GM12891 (cell line): ENCODE measurements at regions not wholly inside any gene's neighbourhood (a gene's known extent, or its start where the extent isn't known, plus 50 kb on each side); places are given as distances from the start of the nearest gene placed in this dataset.

Experiments used
- POLR2A ChIP-seq: IDR thresholded peaks from 2 replicates; pipeline ENCODE4 v1.6.1; 2011; ENCODE audit warnings: low read depth, low read length, control low read depth
- SPI1 ChIP-seq: IDR thresholded peaks from 2 replicates; pipeline ENCODE4 v1.6.1; 2011; ENCODE audit warnings: low read depth, low read length, control low read depth

DNA sequence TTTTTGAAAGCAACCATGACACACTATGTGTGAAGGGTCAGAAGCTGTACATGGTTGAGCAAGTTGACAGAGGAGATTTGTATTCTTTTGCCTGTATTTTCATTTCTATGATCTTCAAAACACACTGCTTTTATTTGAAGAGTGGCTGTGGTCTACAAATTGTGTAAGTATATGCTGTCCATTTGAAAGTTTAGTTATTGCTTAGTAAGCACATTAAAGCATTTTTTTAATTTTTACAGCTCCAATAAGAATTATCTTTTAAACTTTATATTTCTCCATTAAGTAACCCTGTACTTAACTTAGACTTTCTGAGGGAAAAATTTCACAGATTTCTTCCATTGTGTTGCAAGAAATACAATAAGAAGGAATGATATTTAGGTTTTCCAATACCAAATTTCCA lies 915.2 kb downstream of the SLC6A15 start:
- no peak for TF ChIP-seq POLR2A
- TF ChIP-seq SPI1, result no peak
